ENCODE measurements at regions not wholly inside any gene's neighbourhood (a gene's known extent, or its start where the extent isn't known, plus 50 kb on each side); places are given as distances from the start of the nearest gene placed in this dataset.
"Not testable (repeated sequence)": the region's sequence is repeated elsewhere in the genome, so short reads cannot be mapped to it uniquely, and the experiment has no call there.

DNA sequence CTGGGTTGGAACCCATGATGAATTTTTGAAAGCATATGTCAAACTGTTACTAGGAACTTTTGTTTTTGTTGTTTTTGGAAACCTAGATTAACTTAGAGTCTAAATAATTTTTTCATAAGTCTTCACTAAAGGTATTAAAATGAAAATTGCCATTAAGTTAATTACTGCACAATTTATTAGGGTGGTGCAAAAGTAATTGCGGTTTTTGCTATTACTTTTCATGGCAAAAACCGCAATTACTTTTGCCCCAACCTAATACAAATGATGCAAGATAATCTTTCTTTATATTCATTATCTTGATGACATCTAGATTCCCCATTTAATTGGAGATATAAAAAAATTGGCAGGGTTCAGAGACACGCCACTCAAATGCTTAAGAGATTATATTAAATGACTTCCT lies 145.0 kb upstream of the PKP2 start:
- Histone ChIP-seq H3K4me1 (ENCODE audit: insufficient read depth, low read length, poor library complexity, severe bottlenecking) (no peaks in the 10 kb centered on the region), H3K79me2 (ENCODE audit: insufficient read depth, low read depth, low read length) (no peaks in the 10 kb centered on the region), H3K9me2 (ENCODE audit: insufficient read depth, low read length) (no peaks in the 10 kb centered on the region), H3K9me3 (ENCODE audit: low read length) (no peaks in the 10 kb centered on the region), H3K4me2 (ENCODE audit: low read length) (no peak overlapping the region), H2AFZ (ENCODE audit: low read length) (no peak overlapping the region), H3K27ac (ENCODE audit: low read depth, low read length, poor library complexity, severe bottlenecking) (no peak overlapping the region), H4K20me1 (ENCODE audit: insufficient read depth, low read length) (no peaks in the 10 kb centered on the region), H3K36me3 (ENCODE audit: insufficient read depth, low read length) (no peaks in the 10 kb centered on the region), H3K4me3 (ENCODE audit: low read depth, low read length, poor library complexity, severe bottlenecking) (no peak overlapping the region)
- DNase-seq (ENCODE audit: low spot score) = no peak
- TF ChIP-seq EZH2phosphoT487 (IDR thresholded peaks at IDR 0.05; ENCODE audit: borderline replicate concordance, low read depth, low read length) = no peak
- TF ChIP-seq, protein P1, sequence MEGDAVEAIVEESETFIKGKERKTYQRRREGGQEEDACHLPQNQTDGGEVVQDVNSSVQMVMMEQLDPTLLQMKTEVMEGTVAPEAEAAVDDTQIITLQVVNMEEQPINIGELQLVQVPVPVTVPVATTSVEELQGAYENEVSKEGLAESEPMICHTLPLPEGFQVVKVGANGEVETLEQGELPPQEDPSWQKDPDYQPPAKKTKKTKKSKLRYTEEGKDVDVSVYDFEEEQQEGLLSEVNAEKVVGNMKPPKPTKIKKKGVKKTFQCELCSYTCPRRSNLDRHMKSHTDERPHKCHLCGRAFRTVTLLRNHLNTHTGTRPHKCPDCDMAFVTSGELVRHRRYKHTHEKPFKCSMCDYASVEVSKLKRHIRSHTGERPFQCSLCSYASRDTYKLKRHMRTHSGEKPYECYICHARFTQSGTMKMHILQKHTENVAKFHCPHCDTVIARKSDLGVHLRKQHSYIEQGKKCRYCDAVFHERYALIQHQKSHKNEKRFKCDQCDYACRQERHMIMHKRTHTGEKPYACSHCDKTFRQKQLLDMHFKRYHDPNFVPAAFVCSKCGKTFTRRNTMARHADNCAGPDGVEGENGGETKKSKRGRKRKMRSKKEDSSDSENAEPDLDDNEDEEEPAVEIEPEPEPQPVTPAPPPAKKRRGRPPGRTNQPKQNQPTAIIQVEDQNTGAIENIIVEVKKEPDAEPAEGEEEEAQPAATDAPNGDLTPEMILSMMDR (conservative IDR thresholded peaks at IDR 0.05; ENCODE audit: low read length) = no peak
- no TSS peak for BruUV-seq (replicated peaks)
- ChIA-PET CTCF (ENCODE audit: unreplicated experiment) (no interaction called here), POLR2A (interaction anchor here (0.7 kb wide), 1 partner anchor 1240 kb away, joined by 3 read pairs; no protein-coding TSS in a partner anchor)
- intact Hi-C loops (cut with micrococcal nuclease; ENCODE audit: unreplicated experiment) = no loop called here

DNA sequence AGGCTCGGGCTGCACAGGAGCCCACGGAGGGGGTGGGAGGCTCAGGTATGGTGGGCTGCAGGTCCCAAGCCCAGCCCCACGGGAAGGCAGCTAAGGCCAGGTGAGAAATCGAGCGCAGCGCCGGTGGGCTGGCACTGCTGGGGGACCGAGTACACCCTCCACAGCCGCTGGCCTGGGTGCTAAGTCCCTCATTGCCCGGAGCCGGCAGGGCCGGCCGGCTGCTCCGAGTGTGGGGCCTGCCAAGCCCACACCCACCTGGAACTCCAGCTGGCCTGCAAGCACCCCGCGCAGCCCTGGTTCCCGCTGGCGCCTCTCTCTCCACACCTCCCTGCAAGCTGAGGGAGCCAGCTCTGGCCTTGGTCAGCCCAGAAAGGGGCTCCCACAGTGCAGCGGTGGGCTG lies 137.4 kb upstream of the PKP2 start:
- H3K4me3 ChIP-seq (ENCODE audit: low read depth, low read length, poor library complexity, severe bottlenecking); POLR2A ChIA-PET; H3K9me3 ChIP-seq (ENCODE audit: low read length); H3K4me1 ChIP-seq (ENCODE audit: insufficient read depth, low read length, poor library complexity, severe bottlenecking); H3K27ac ChIP-seq (ENCODE audit: low read depth, low read length, poor library complexity, severe bottlenecking); DNase-seq (ENCODE audit: low spot score); H3K79me2 ChIP-seq (ENCODE audit: insufficient read depth, low read depth, low read length); H3K4me2 ChIP-seq (ENCODE audit: low read length); H3K9me2 ChIP-seq (ENCODE audit: insufficient read depth, low read length); H3K36me3 ChIP-seq (ENCODE audit: insufficient read depth, low read length); H2AFZ ChIP-seq (ENCODE audit: low read length); intact Hi-C loops (cut with micrococcal nuclease; ENCODE audit: unreplicated experiment); CTCF ChIA-PET (ENCODE audit: unreplicated experiment); BruUV-seq (replicated peaks); H4K20me1 ChIP-seq (ENCODE audit: insufficient read depth, low read length): not testable (repeated sequence)

DNA sequence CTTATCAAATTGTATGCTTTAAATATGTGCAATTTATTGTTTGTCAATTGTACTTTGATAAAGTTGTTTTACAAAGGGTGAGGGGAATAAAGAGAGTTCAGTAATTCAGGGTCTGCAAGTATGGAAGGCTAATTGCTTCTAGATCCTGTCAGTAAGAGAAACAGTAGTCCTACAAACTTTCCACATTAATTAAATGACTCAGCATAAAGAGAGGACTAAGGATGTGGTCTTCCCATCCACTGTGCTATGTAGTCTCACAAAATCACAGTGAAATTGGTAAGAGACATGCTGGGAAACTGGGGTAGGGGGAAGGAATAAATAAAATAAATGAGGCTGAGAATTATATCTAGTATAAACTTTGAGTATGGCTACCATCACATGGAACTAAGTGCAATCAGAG lies 130.2 kb upstream of the PKP2 start:
- POLR2A ChIA-PET = no interaction called here
- Histone ChIP-seq H3K9me3 (ENCODE audit: low read length) (no peaks in the 10 kb centered on the region), H3K27ac (ENCODE audit: low read depth, low read length, poor library complexity, severe bottlenecking) (no peak overlapping the region), H3K4me1 (ENCODE audit: insufficient read depth, low read length, poor library complexity, severe bottlenecking) (no peaks in the 10 kb centered on the region), H3K36me3 (ENCODE audit: insufficient read depth, low read length) (no peaks in the 10 kb centered on the region), H2AFZ (ENCODE audit: low read length) (no peak overlapping the region), H3K79me2 (ENCODE audit: insufficient read depth, low read depth, low read length) (no peaks in the 10 kb centered on the region), H4K20me1 (ENCODE audit: insufficient read depth, low read length) (no peaks in the 10 kb centered on the region), H3K9me2 (ENCODE audit: insufficient read depth, low read length) (no peaks in the 10 kb centered on the region), H3K4me3 (ENCODE audit: low read depth, low read length, poor library complexity, severe bottlenecking) (no peak overlapping the region), H3K4me2 (ENCODE audit: low read length) (no peak overlapping the region)
- intact Hi-C loops (cut with micrococcal nuclease; ENCODE audit: unreplicated experiment) = no loop called here
- TF ChIP-seq, protein P1 (conservative IDR thresholded peaks at IDR 0.05; ENCODE audit: low read length) = no peak
- no peak for TF ChIP-seq EZH2phosphoT487 (IDR thresholded peaks at IDR 0.05; ENCODE audit: borderline replicate concordance, low read depth, low read length)
- no peak for DNase-seq (ENCODE audit: low spot score)
- CTCF ChIA-PET (ENCODE audit: unreplicated experiment) = no interaction called here
- BruUV-seq (replicated peaks) = no TSS peak

DNA sequence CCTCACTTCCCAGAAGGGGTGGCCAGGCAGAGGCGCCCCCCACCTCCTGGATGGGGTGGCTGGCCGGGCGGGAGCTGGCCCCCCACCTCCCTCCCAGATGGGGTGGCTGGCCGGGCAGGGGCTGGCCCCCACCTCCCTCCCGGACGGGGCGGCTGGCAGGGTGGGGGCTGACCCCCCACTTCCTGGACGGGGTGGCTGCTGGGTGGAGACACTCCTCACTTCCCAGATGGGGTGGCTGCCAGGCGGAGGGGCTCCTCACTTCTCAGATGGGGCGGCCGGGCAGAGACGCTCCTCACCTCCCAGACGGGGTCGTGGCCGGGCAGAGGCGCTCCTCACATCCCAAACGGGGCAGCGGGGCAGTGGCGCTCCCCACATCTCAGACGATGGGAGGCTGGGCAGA lies 126.1 kb upstream of the PKP2 start:
- POLR2A ChIA-PET = not testable (repeated sequence)

DNA sequence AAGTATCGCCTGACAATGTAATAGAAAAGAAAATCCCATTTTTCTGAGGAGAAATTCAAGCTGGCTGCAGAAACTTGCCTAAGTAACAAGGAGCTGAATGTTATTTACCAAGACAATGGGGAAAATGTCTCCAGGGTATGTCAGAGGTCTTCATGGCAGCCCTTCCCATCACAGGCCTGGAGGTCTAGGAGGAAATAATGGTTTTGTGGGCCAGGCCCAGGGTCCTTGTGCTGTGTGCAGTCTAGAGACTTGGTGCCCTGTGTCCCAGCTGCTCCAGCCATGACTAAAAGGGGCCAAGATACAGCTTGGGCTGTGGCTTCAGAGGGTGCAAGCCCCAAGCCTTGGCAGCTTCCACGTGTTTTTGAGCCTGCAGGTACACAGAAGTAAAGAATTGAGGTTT lies 120.5 kb upstream of the PKP2 start:
- H2AFZ ChIP-seq (ENCODE audit: low read length); H3K4me1 ChIP-seq (ENCODE audit: insufficient read depth, low read length, poor library complexity, severe bottlenecking); DNase-seq (ENCODE audit: low spot score); H3K4me2 ChIP-seq (ENCODE audit: low read length); H3K9me3 ChIP-seq (ENCODE audit: low read length); H3K27ac ChIP-seq (ENCODE audit: low read depth, low read length, poor library complexity, severe bottlenecking); intact Hi-C loops (cut with micrococcal nuclease; ENCODE audit: unreplicated experiment); BruUV-seq (replicated peaks); POLR2A ChIA-PET; H3K36me3 ChIP-seq (ENCODE audit: insufficient read depth, low read length); H4K20me1 ChIP-seq (ENCODE audit: insufficient read depth, low read length); H3K9me2 ChIP-seq (ENCODE audit: insufficient read depth, low read length); H3K4me3 ChIP-seq (ENCODE audit: low read depth, low read length, poor library complexity, severe bottlenecking); H3K79me2 ChIP-seq (ENCODE audit: insufficient read depth, low read depth, low read length); CTCF ChIA-PET (ENCODE audit: unreplicated experiment): not testable (repeated sequence)

More for the DNA sequence above, 126.1 kb upstream of the PKP2 start:
- H3K9me2 ChIP-seq (ENCODE audit: insufficient read depth, low read length); H3K4me3 ChIP-seq (ENCODE audit: low read depth, low read length, poor library complexity, severe bottlenecking); H3K9me3 ChIP-seq (ENCODE audit: low read length); DNase-seq (ENCODE audit: low spot score); BruUV-seq (replicated peaks); H3K79me2 ChIP-seq (ENCODE audit: insufficient read depth, low read depth, low read length); H2AFZ ChIP-seq (ENCODE audit: low read length); H4K20me1 ChIP-seq (ENCODE audit: insufficient read depth, low read length); H3K36me3 ChIP-seq (ENCODE audit: insufficient read depth, low read length); H3K4me1 ChIP-seq (ENCODE audit: insufficient read depth, low read length, poor library complexity, severe bottlenecking); intact Hi-C loops (cut with micrococcal nuclease; ENCODE audit: unreplicated experiment); H3K4me2 ChIP-seq (ENCODE audit: low read length); H3K27ac ChIP-seq (ENCODE audit: low read depth, low read length, poor library complexity, severe bottlenecking); CTCF ChIA-PET (ENCODE audit: unreplicated experiment): not testable (repeated sequence)
